Epidermal melanocyte (primary cell): ENCODE measurements at regions not wholly inside any gene's neighbourhood (a gene's known extent, or its start where the extent isn't known, plus 50 kb on each side); places are given as distances from the start of the nearest gene placed in this dataset.
"Not testable (repeated sequence)": the region's sequence is repeated elsewhere in the genome, so short reads cannot be mapped to it uniquely, and the experiment has no call there.

Experiments used
- DNase-seq: peaks from one replicate; pipeline ENCODE4 v3.0.0; 2011; ENCODE audit warnings: low spot score; ENCODE audit not compliant: insufficient read length

DNA sequence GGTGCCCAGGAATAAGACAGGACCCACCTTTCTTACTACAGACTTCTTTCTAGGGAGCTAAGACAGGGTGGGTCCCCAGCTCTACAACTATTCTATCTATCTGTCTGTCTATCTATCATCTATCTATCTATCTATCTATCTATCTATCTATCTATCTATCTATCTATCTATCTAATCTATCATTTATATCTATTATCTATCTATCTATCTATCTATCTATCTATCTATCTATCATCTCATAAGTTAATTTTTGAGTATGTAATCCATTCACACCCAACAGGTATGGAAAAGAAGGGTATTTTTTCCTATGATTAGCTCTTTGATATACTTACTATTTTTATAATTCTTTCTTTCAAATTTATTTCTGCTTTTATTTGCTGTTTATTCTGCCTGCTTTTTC, 55.9 kb downstream of the BAMBI start:
- no peak for DNase-seq

DNA sequence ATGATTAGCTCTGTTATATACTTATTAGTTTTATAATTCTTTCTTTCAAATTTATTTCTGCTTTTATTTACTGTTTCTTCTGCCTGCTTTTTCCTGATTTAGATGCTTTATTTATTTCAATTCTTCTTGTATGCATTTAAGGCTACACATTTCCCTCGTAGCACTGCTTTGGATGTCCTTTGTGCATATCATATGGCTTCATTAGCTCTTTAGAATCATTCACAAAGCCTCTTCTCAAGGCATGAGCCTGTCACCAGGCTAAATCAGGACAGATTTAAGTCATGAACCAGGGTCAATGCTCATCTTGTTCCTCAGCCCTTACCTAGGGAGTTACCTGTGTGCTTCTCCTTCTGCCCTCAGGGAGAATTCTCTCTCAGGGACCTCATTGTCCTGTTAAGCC, 56.3 kb downstream of the BAMBI start:
- DNase-seq = no peak

DNA sequence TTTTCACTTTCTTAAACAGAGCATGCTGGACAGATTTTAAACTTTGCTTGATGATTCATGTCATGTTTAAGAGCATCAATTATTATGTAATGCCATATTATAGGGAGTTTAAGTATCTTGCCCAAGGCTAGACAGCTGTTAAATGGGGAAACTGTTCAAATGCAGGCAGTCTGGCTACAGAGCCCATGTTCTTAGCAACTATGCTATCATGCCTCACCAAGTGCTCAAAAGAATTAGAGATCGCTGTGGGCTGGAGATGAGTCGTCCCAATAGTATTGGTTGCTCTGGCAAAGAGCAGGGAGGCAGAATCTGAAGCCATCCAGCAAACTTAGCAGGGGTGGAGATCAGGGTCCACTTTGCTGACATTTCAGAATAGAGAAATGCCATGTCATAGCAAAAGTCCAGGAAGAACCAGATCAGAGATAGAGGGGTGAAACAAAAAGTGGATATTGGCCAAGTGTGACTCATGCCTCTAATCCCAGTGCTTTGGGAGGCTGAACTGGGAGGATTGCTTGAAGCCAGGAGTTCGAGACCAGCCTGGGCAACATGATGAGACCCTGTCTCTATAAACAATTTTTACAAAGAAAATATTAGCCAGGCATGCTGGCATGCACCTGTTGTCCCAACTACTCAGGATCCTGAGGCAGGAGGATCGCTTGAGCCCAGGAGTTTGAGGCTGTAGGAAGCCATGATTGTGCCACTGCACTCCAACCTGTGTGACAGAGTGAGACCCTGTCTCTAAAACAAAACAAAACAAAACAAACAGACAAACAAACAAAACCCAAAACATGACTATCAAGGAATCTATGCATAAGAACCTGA, 57.8 kb downstream of the BAMBI start:
- DNase-seq = peak; percentile 65

DNA sequence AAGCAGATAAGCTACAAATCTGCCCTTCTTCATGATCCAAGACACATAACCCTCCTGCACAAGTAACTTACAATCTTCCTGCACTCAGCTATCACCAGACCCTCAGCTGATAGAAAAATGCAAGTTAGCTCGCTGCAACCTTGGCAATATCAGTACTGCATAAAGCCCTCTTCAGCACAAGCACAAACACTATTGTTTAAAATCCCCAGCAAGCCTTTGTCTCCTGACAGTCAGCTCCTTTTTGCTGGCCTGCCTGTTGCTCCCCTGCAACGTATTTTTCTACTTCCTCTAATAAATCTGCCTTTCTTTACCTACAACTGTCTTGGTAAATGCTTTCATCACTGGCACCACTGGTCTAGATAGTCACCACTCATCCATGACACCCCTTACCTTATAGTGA, 59.8 kb downstream of the BAMBI start:
- no peak for DNase-seq

DNA sequence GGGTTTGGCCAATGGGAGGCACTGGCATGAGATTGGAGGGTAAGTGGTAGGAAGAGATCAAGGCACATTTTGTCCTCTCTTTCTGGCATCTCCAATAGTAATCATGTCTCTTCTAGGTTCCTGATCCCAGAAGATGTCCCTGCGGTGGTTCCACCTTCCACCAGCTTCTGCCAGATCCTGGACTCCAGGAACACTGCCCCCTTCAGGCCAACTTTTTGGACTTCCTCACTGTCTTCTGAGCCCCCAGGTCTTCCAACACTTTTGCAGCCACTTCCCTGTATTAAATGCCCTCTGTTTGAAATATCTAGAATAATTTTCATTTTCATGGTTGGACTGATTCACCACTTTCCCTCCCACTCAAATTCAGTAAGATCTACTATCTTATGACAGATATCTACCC, 60.9 kb downstream of the BAMBI start:
- DNase-seq = no peak

DNA sequence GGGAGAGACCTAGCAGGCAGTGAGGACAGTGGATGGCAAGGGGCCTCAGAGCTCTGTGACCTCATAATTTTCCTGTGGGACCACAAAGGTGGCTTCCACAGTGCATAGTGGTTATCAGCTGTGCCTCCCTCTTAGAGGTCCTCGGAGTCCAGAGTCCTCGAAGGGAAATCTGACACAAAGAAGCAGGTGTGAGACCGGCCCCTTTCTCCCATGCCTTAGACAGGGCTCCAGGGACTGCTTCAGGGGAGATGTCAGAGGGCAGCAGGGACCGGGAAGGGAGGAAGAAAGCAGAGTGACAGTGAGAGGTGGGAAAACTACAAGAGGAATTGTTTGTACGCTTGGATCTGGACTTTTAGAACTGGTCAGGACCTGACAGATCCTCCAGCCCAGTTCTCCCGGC, 66.3 kb downstream of the BAMBI start:
- DNase-seq = no peak

DNA sequence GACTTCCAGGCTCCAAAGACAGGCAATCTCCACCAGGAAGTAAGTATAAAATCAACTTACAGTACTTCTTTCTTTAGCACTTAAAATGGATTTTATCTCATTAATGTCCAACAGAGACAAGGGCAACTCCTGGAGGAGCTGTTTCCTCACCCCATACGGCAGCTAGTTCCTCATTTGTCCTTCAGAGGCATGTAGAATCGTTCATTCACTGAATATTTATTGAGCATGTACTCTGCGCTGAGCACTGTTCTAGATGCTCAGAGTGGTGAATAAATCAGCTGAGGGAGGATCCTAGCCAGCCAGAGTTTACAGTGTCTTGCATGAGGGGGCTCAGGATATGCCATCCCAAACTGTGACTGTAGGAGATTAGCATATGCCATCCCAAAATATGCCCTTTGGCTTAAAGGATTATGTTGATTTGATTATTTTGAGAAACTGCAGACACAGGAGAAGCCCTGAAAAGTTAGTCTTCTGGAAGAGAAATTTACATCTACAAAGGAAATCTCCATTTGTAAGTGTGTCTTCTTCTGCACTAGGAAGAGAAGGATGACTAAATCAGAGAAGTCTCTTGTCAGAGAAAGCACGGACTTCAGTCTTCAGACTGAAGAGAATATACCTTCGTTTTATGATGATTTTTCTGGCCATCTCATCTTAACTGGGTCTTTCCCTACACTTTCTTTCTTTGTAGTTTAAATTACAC, 66.9 kb downstream of the BAMBI start:
- DNase-seq = no peak

DNA sequence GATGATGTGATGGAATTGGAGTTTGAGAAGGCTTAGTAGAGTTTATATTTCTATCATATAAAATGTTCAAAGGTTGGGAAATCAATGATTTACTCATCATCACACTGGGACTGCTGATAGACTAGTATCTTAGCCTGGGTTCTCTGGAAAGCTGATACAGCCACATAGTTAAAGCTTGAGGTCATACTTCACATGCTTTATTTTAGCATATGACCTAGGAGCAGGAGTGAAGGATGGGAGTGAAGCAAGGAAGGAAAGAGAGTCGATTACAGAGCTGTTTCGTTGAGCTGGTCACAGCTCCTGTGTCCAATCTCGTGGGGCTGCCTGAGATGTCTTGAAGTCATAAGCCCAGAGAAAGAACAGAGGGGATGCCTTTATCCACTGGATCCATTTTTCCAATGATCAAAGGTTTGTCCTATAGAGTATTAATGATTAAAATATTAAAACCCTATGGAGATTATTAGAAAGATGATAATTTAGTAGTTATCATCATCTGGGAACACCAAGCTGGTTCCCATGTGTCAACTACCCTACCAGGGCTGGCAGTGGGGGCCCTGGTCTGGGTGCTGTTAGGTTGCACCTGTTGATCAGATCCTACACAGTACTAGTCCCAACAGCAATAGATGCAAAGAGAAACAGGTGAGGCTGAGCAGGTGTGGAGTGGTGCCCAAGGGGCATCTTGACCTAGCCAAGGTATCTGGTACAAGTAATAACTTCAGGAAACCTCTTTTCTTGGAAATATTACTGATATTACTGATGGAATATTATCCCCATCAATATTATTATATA, 77.8 kb downstream of the BAMBI start:
- DNase-seq = no peak

DNA sequence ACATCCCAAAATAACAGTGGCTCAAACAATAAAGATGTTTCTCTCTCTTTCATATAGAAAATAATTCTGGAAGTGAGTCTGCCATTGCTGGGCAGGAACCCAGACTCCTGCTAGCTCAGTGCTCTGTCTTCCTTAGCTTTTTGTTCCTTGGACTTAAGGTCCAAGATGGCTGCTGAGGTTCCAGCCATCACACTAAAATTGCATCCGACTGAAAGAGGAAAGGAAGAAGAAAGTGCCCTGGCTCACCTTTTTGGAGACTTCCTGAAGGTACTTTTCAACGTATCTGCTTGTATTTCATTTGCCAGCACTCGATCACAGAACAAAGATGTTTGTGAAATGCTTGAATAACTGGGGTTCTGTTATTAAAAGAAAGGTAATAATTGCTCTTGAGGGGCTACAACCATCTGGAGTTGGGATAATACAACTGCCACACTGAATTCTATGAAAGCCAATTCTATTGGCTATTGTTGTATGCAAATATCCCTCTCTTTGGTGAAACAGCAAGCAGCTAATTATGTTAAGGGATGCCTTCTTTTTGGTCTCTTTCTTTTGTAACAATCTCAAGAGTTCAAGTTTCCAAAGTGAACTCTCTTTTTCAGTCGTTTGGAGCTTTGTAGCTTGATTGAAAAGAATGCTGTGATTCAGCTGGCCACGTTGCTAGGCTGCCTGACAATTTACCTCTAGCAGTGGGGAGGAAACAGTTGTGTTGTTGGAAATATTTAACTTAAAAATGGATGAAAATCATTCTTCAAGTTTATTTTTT, 83.9 kb downstream of the BAMBI start:
- no peak for DNase-seq

DNA sequence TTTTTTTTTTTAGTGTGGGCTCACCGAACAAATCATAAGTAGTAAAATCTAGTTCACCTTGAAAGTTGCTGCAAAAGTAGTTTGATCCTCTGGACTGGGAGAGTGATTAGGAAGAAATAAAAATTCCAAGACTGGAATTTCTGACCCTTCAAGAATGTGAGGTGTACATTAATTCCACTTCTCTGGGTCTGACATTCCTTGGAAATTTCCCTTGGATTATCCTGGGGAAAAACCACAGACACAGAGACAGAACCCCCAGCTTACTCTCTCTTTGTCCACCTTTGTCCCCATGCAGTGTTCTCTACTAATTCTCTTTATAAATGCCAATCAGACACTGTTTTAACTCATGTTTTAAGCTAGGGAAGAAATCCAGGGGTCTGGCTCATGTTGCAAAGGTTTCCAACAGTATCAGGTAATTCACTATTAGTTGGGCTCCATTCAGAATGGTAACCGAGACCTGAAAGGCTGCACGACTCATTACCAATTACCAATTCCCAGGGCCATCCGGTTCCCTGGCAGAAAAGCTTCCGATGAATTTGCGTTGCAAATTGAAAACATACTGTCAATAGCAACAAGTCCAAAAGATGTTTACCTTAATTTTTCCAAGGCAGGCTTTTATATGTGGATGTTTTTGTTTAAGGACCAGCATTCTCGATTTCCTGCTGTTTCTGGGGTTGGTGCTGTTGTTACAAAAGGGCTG, 86.3 kb downstream of the BAMBI start:
- DNase-seq = no peak

DNA sequence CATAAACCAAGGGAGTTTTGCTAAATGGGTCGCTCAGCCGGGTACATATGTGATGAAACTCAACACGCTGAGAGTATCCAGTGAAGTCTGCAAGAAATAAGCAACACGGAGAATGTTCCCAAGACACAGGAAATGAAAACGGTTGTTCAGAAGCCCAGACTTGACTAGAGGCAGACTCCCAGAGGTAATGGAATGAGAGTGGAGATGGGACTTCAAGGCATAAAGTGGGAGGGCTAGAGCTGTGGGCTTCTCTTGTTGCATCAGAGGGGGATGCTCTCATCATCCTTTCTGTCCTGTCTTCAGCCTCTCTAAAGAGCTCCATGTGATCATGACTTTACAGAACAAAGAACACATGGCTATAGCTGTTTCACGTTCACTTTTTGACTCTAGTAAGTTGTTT, 88.3 kb downstream of the BAMBI start:
- no peak for DNase-seq

DNA sequence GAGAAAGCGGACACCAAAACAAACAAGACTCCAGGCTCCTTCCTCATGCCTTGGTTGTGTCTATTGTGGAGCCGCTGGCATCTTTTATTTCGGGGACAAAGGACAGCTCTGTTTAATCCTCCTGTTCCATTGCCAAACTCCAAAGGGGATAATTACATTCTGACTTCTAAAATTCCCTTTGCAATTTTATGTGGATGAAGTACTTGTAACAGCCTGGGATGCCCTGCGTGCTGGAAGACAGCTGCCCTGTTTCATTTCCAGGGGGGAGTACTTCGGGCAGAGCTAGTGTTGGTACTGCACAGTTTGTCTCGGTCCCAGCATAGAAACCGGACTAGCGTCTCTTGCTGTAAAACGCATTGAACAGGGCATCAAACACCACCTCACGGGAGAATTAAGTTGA, 90.9 kb downstream of the BAMBI start:
- DNase-seq = no peak

DNA sequence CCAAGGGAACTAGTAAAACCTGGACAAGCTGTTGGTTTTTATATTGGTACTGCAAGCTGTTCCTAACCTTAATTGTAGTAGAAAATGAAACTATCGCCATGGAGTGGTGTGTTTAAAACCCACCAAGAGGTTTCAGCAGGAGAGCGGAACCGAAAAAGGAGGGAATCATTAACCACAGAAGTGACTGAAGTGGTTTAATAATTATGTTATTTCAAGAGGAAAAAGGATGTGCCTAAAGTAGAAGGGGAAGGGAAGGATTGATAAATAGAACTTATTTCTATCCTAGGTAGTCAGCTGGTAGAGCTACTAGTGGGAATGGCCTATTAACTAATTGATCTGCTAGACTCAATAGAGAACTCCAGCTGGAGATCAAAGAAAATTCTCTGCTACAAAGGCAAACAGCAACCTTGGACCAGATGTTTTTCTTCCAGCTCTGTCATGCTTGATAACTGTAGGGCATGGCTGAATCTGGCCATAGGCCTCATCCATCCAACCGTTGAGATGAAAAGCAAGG, 91.8 kb downstream of the BAMBI start:
- DNase-seq = no peak

DNA sequence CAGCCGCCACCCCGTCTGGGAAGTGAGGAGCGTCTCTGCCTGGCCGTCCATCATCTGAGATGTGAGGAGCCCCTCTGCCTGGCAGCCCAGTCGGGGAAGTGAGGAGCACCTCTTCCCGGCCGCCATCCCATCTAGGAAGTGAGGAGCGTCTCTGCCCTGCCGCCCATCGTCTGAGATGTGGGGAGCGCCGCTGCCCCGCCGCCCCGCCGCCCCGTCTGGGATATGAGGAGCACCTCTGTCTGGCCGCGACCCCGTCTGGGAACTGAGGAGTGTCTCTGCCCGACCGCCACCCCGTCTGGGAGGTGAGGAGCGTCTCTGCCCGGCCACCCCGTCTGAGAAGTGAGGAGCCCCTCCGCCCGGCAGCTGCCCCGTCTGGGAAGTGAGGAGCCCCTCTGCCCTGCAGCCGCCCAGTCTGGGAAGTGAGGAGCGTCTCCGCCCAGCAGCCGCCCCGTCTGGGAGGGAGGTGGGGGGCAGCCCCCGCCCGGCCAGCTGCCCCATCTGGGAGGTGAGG, 94.3 kb downstream of the BAMBI start:
- not testable (repeated sequence) for DNase-seq

DNA sequence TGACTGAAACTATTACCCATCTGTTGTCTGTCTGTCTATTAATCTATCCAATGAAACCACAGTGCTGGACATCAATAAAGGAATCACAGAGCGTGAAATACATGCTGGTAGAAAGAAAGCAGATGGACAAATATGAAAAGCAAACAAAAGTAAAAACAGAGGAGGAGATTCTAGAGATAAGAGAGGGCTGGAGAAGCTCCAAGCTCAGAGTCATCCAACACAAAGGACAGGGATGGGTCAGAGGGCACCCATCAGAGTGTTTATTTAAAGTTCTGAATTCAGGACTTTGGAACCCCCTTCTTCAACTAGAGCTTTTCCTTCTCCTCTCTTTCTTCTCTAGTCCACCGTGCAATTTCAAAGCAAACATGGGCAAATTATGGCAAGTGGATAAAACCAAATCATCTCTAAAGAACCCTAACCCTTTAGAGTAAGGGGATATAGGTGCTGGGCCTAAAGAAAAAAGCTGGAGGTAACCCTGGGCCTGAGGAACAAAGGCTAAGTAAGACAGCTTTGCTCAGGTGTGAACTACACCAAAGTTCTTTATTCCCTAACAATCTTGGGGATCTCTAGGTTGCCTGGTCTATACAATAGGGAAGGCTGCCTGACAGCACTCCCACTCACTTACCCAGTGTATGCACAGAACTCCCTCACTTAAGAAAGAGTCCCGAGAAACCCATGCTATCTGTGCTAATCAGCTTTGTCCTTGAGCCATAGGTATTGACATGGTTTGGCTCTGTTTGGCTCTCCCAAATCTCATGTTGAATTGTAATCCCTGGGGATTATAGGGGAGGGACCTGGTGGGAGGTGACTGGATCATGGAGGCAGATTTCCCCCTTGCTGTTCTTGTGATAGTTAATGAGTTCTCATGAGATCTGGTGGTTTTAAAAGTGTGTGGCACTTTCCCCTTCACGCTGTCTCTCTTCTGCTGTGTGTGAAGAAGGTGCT, 97.0 kb downstream of the BAMBI start:
- DNase-seq = no peak

DNA sequence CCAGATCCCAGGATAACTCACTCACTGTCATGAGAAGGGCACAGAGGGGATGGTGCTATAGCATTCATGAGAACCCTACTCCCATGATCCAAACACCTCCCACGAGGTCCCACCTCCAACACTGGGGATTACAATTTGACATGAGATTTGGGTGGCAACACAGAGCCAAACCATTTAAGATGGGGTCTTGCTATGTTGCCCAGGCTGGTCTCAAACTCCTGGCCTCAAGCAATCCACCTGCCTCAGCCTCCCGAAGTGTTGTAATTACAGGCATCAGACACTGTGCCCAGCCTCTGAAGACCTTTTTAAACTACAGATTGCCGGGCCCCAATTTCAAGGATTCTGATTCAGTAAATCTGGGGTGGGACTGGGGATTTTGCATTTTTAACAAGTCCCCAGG, 98.5 kb downstream of the BAMBI start:
- DNase-seq = no peak

DNA sequence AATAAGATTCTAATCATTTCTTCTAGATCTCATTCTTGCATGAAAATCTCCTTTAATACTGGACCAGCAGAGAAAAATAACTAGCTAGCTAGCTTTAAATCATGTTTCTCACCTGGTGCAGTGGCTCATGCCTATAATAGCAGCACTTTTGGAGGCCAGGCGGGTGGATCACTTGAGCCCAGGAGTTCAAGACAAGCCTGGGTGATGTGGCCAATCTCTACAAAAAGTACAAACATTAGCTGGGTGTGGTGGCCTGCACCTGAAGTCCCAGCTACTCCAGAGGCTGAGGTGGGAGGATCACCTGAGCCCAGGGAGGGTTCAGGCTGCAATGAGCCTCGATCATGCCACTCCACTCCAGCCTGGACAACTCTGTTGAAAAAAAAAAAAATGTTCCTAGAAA, 99.2 kb downstream of the BAMBI start:
- no peak for DNase-seq

DNA sequence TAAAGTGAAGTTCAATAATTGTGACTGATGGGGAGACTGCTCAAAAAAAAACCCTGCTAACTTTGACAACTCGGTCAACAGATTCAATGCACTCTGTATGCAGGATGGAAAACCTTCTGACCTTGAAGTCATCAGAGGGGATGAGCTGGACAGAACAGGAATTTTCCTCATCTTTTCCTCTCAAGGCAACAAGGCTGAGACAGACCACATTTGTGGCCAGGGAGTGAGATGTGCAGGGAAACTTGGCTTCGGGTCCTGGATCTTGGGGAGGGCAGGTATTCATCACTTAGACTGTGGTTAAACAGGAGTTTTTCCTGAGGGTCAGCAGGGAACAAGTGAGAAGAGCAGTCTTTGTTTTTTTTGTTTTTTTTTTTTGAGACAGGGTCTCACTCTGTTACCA, 100.6 kb downstream of the BAMBI start:
- DNase-seq = no peak

DNA sequence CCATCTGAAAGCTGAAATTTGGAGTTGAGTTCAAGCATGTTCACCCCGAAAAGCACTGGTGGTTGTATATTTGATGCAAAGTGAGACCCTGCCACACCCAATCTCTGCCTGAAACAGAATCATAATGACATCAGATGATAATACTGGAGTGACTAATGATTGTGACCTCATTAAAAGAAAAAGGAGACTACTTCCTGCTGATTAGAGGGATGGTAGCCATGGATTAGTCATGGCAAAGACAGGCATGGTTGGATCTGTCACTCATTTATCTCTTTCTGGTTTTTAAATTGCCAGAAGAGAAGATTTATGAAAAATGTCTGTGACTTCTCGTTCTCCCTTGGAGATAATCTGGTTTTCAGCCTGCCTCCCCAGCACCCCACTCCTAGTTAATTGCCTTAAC, 101.2 kb downstream of the BAMBI start:
- DNase-seq = no peak
